Dedifferentiated amniotic fluid mesenchymal stem cell (primary cell): ENCODE measurements at regions not wholly inside any gene's neighbourhood (a gene's known extent, or its start where the extent isn't known, plus 50 kb on each side); places are given as distances from the start of the nearest gene placed in this dataset.

ENCODE experiments used
- DNase-seq: peaks from one replicate; pipeline ENCODE4 v3.0.0-alpha.2; 2016; ENCODE audit errors: extremely low spot score

DNA sequence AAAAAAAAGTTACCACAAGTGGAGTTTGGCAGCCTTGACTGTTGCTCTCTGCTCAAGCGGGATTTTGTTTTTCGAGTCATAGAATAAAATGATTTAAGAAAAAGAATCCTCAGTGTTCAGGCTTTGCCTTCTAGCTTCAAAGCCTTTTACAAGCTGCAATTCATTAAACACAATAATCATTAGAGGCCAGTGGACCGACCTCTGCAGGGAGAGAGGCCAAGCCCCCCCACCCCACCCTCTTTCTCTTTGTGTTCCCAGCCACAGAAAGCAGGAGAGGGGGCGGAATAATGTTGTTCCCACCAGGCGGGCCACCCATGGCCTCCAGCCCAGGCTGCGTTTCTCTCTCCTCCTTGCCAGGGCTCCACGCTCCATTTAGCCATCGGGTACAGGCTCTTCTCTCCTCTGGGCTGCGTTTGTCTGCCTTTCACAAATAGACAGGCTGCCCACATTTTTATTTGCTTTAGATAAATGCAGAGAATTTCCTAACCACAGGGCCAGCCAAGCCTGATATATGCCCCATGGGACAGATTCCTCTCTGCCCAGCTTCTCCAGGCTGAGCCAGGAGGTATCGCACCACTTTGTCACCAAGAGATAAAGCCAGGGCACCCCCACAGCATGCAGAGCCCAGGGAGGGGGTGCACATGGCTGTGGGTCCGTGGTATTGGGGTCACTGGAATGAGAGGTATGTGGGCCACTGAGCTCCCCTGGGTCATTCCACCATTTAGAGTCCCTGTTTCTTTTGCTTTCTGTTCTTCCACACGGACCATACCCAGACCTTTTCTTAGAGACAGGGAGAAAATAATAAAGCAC, 318.8 kb downstream of the PIK3R1 start:
- peak; percentile 34 for DNase-seq

- DNase-seq: no peak
Observed at GRCh38 chr5:68534956-68535520, 319.5 kb downstream of the PIK3R1 start.

DNA sequence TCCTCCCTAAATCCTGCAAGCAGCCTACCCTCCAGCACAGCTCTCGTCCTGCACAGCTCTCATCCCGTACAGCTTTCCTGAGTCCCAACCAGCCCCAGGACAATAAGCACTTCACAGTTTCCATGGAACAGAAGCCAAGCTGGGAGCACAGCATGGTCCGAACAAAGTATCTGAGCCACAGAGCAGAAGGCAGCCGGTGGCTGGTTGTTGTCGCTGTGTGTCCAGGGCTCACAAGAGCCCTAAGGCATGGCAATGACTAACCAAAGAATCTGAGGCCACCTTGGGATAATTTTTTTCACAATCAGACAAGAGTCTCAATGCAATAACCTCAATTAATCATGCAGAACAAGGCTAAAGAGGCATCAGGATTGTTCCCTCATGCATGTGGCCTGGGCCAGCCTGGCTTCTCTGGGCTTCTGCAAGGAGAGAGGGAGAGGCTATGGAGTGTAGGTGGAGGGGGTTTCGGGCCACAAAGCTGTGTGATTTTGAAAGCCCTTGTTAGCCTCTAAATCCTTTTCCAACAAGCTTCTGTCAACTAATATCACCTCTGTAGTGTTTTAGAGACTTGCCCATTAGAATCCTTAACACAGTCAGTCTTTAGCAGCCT, 323.4 kb downstream of the PIK3R1 start:
- no peak for DNase-seq

- no peak for DNase-seq
Observed at GRCh38 chr5:68540798-68541590, 325.4 kb downstream of the PIK3R1 start.

GRCh38 chr5:68542207-68542606, 326.7 kb downstream of the PIK3R1 start:
- peak; percentile 57 for DNase-seq

DNA sequence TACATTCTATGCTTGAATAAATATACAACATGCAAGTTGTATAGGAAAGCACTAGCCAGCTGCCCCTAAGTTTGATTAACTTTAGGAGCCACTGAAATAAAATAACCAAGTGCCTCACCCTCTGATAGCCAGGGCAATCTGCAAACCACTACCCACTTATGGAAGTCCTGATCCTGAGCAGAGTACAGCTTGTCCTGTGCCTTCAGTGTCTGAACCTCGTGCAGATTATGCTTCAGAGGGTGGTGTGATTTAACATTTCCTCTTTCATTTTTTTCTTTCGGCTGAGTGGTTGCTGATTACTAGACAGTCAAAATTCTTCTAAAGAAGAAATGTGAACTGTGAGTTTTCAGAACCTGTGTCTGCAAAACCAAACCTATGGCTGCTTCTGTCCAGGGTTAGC, 327.7 kb downstream of the PIK3R1 start:
- DNase-seq: no peak

- no peak for DNase-seq
Observed at GRCh38 chr5:68544091-68544647, 328.6 kb downstream of the PIK3R1 start.

DNA sequence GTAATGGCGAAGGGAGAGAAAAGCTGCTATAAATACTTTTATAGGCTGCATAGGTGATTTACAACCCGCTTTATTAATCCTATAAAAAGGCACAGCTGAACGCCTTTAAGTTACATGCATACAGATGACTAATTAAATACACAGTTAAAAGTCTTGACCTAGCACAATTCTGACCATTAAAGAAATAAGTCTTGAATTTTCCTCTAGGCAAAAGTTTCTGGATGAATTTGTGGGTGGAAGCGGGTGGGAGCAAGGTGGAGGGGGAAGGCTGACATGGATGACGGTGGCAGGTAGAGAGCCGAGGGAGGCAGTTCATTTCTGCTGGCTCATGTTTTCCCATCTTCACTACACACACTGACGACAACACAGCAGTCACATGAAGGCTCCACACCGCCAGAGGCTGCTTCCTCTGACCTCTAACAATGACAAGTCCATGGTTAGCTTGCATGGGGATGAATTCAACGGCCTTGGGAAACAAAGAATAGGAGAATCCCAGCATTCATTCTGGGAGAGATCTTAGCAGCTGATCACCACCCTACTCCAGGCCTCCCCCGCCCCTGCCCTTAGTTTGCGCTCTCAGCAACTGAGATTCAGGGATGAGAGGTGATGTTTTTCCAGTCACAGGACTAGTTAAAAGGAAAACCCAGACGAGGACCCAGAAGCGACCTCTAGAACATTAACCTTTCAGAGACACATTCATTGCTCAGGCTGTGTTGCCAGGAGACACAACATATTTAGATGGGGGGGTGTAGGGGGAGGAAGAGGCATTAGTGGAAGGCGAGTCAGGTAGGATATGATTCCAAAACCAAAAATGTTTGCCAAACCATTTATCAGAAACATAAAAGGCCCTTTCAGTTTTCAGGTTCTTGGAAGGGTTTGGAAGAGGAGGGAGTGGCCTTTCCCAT, 329.3 kb downstream of the PIK3R1 start:
- no peak for DNase-seq

GRCh38 chr5:68545636-68546295, 330.2 kb downstream of the PIK3R1 start:
- no peak for DNase-seq

DNA sequence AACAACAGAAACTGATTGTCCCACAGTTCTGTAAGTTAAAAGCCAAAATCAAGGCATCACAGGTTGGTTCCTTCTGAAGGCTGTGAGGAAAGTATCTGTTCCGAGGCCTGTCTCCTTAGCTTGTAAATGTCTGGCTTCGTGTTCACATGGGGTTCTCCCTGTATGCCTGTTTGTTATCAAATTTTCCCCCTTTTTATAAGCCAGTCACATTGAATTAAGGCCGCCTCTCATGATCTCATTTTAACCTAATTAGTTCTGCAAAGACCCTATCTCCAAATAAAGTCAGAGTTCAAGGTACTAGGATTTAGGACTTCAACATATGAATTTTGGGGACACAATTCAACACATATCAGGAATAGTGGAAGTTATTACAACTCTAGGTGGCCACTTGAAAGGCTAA, 331.5 kb downstream of the PIK3R1 start:
- DNase-seq: no peak

DNA sequence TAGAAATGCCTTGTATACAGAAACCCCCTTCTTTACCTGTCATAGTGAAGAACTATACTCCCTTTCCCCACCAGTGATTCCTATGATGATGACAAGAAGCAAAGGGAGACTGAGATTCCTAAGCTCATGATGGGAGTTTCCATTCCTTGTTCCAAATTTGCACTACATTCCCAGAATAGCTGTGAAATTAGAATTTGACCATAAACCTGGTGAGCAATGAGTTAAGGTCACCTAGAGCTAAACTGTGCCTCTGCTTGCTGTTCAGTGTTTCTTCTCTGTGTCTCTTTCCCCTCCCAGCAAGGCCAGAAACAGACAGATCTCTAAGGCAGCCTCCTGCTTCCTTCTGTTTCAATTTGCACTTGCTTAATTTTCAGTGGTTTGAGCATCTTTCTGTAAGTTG, 332.1 kb downstream of the PIK3R1 start:
- DNase-seq: no peak

DNA sequence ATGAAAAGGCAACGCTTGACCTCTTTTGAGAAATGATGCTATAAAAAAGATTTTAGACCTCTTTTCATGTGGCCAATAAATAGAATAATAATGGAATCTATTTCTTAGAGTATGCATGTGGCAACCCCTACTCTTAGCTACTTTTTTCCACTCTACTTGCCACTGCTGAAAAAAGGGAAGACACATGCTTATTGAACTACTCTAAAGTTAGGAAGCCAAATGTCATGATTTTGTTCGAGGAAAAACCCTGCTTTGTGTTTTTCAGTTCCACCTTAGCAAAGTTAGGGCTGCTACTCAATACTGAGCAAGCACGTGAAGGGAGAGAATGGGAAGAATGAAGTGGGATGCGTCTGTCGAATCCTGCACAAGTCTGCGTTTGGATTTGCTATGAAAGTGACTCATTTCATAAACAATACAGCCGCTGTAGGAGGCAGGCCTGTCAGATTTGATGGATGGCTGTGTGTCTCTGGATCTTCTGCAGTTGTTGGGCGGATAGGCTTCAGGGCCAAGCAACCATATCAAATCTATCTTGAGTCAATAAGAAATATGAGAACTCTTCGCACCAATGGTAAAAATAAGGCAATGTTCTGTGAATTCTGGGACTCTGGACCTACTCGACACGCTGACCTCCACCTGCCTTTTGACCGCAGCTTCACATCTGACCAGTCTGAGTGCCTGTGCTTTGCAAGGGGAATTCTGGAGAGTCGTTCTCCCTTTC, 333.6 kb downstream of the PIK3R1 start:
- DNase-seq: no peak

DNA sequence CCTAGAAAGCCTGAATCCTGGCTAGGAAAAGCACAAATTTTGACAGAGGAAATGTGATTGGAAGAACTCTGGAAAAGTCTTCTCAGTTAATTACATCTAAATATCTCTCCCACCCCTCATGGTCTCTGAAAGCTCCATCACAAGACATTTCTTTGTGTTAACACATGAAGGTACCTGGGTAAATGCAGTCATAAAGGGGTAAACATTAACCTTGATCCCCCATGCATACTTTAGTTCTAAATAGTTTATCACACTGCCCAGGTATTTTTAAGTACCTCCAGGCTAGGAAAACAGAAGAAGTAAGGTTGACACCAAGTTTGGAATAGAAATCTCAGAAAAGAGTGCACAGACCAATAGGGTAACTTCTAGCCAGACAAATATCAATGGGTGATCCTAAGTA, 334.5 kb downstream of the PIK3R1 start:
- DNase-seq: no peak

DNA sequence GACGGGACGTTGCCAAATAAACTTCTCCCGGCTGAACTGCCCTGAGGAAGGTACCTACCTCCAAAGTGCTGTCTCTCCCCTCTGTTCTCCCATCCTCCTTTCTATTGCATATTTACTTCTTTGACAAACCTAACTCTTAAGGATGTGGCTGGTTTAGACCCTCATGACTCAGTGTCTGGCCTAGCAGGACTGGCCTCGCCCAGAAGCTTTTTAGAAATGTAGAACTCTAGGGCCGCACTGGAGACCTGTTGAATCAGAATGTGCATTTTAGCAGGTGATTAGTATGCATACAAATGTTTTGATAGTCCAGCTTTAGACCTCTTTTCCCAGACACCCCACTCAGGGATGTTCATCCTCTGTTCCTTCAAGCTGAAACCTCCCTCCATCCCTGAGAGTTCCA, 335.9 kb downstream of the PIK3R1 start:
- DNase-seq: no peak

DNA sequence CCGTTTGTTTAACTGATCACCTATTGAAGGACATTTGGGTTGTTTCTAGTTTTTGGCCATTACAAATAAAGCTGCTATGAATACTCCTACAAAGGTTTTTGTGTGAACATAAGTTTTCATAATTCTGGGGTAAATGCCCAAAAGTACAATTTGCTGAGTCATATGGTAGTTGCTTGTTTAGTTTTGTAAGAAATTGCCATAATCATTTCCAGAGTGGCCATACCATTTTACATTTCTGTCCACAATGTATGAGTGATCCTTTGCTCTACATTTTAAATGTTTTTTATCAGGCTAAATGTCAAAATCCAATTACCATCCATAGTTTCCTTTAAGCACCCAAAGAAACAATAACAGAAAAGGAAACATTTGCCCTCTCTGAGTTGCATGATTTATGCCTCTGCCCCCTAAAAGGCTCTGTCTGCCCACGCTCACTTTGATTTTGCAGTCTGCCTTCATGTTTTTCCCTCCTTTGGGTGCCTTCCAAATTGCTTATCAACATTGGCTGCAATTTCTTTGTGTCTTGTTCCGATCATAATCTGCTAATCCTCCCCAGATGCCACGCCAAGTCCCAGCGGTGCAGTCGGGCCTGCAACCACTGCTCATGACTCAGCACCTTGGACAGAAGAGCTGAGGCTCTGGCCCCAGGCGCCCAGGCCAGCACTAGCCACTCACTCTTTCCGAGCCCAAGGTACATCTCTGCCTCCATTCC, 339.2 kb downstream of the PIK3R1 start:
- DNase-seq: peak; percentile 91

- DNase-seq: no peak
Observed at GRCh38 chr5:68555907-68556681, 340.5 kb downstream of the PIK3R1 start.

DNA sequence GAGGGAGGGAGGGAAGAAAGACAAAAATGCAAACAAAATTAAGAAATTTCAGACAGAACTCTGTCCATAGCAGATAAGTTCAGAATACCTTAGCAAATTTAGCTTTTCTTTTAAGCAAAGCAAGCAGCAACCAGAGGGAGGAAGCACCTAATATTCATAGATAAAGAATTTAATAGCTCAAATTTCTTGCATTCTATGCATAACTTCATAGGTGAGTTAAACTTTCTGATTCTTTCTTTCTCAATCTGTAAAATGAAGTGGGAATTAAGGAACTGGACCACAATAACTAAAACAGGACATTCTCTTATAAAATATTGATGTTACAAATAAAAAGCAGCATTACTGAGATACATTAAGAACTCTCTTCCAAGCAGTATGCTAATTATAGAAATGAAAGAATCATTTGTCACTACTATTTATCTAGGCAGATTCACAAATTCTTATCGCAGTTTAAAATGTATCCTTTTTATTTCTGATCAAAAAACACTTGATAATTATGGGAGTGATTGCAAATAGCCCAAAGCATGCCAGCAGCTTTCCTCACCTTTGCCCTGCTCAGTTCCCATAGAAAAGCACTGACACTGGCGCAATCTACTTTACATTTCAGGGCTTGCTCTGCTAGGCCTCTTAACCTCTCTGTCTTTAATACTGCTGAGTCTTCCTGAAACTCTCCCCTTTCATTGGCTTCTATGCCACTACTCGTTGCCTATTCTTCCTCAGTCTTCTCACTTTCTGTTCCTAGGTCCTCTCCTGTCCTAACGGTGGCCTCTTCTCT, 341.8 kb downstream of the PIK3R1 start:
- no peak for DNase-seq

DNA sequence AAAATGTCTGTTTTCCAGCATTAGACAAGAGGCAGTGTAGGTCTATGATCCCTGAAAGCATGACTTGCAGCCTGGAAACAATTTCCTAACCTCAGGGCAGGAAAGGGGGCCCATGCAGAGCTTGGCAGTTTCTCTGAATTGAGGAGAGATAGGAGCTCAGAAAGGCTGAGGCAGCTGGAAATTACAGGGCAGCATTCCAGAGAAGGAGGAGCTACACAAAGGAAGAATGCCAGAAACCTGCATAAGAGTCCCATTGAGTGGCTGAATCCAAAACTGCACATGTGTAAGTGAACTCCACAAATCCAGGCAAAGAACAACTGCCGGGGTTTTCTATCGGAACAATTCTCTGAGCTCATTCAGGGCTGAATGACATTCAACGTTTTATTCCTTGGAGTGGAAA, 346.8 kb downstream of the PIK3R1 start:
- DNase-seq: peak; percentile 44
